ENCODE measurements at regions not wholly inside any gene's neighbourhood (a gene's known extent, or its start where the extent isn't known, plus 50 kb on each side); places are given as distances from the start of the nearest gene placed in this dataset.
"Not testable (repeated sequence)": the region's sequence is repeated elsewhere in the genome, so short reads cannot be mapped to it uniquely, and the experiment has no call there.

GRCh38 chr12:131283862-131284825 lies 330.4 kb downstream of the ADGRD1 start:
- TF ChIP-seq EZH2 (IDR thresholded peaks at IDR 0.05; ENCODE audit: low read depth, low read length, severe bottlenecking); GABPA (IDR thresholded peaks at IDR 0.05; ENCODE audit: borderline replicate concordance, insufficient read depth, low read length); PHF8 (conservative IDR thresholded peaks at IDR 0.05; ENCODE audit: low read depth, low read length); SIN3A (conservative IDR thresholded peaks at IDR 0.05 in 1 of 2, IDR thresholded peaks at IDR 0.05 in 1 of 2; ENCODE audit: low read depth in 1 of 2, low read length in 2 of 2); CREB1 (IDR thresholded peaks at IDR 0.05); POLR2AphosphoS5 (IDR thresholded peaks at IDR 0.05; ENCODE audit: low read depth, low read length): not testable (repeated sequence)
- TF ChIP-seq, protein P1, sequence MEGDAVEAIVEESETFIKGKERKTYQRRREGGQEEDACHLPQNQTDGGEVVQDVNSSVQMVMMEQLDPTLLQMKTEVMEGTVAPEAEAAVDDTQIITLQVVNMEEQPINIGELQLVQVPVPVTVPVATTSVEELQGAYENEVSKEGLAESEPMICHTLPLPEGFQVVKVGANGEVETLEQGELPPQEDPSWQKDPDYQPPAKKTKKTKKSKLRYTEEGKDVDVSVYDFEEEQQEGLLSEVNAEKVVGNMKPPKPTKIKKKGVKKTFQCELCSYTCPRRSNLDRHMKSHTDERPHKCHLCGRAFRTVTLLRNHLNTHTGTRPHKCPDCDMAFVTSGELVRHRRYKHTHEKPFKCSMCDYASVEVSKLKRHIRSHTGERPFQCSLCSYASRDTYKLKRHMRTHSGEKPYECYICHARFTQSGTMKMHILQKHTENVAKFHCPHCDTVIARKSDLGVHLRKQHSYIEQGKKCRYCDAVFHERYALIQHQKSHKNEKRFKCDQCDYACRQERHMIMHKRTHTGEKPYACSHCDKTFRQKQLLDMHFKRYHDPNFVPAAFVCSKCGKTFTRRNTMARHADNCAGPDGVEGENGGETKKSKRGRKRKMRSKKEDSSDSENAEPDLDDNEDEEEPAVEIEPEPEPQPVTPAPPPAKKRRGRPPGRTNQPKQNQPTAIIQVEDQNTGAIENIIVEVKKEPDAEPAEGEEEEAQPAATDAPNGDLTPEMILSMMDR (IDR thresholded peaks at IDR 0.05; ENCODE audit: control extremely low read depth in 1 of 3, insufficient read depth in 1 of 3, low read depth in 1 of 3, low read length in 3 of 3) = not testable (repeated sequence)

Measured in H1 (cell line).